ENCODE measurements at regions not wholly inside any gene's neighbourhood (a gene's known extent, or its start where the extent isn't known, plus 50 kb on each side); places are given as distances from the start of the nearest gene placed in this dataset.

DNA sequence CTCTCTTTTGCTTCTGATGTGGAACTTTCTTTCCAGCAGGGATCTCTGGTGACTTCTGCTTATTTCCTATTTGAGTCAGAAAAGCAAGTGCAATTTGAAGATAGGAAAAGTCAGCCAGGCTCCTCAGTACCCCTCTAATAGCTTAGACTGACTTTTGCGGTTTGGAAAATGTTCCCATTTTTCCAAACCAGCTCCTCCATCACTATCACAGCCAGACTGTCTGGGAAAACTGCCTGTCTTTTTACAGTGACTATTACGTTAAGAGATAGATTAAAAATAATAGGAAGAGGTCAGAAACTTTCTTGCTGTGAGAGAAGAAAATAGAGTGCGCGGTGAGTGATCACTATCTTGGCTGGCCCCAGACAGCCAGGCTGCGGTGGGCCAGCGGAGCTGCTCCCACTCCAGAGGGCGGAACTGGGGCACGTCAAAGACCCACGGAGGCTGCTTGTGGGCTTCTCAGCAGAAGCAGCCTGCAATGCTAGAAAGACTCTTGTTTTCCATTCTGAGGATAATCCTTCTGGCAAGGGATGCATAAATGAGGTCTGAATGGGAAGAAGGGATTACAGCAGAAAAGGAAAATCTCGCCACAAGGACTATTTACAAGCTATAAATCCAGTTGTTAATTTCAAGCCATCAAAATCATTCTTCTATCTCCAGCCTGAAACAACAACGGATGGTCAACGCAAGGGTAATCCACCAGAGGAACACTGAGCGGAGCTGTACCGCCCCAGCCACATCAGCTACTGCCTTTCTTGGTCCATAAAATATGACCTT, 151.0 kb upstream of the MSX2 start:
- TF ChIP-seq CTCF (IDR thresholded peaks at IDR 0.05) (no peak), POLR2A (IDR thresholded peaks at IDR 0.05) (no peak)
